Keratinocyte (primary cell): ENCODE measurements at regions not wholly inside any gene's neighbourhood (a gene's known extent, or its start where the extent isn't known, plus 50 kb on each side); places are given as distances from the start of the nearest gene placed in this dataset.

Experiments used
- DNase-seq: peaks from one replicate; pipeline ENCODE4 v3.0.0-alpha.2; 2011; ENCODE audit warnings: low read depth, missing footprints, low spot score
- FAIRE-seq: peaks from 2 replicates; lab custom pipeline; 2011; peaks lifted over from hg19 to GRCh38; lab: Jason Lieb, UNC
- H2AFZ ChIP-seq: 2 replicates; pipeline ENCODE4 v1.6.0; 2012; ENCODE audit warnings: low read length, control low read depth, inconsistent platforms; ENCODE audit not compliant: control insufficient read depth
- H3K27ac ChIP-seq: 2 replicates; pipeline ENCODE4 v1.5.1; 2011; ENCODE audit warnings: low read length; ENCODE audit not compliant: control insufficient read depth, insufficient read depth
- H3K27me3 ChIP-seq: 3 replicates; pipeline ENCODE4 v1.6.0; 2011; ENCODE audit warnings: low read length; ENCODE audit not compliant: control insufficient read depth, insufficient read depth; ENCODE audit errors: extremely low read depth
- H3K36me3 ChIP-seq, 2 experiments: 2 replicates in 1 of 2; 3 replicates in 1 of 2; pipeline ENCODE4 v1.5.1; 2011; ENCODE audit warnings: low read length in 2 of 2, mild to moderate bottlenecking in 1 of 2; ENCODE audit not compliant: control insufficient read depth in 2 of 2, insufficient read depth in 2 of 2; ENCODE audit errors: extremely low read depth in 1 of 2
- H3K4me1 ChIP-seq: 3 replicates; pipeline ENCODE4 v1.5.1; 2011; ENCODE audit warnings: low read length; ENCODE audit not compliant: control insufficient read depth, insufficient read depth; ENCODE audit errors: extremely low read depth
- H3K4me2 ChIP-seq: 3 replicates; pipeline ENCODE4 v1.6.0; 2011; ENCODE audit warnings: low read depth, low read length; ENCODE audit not compliant: control insufficient read depth, insufficient read depth; ENCODE audit errors: extremely low read depth
- H3K4me3 ChIP-seq, 3 experiments: fragments of 200-600 bp in 1 of 3; sonication (generic) in 1 of 3; 2 replicates in 2 of 3; 3 replicates in 1 of 3; pipeline ENCODE4 v1.5.1; 2011 to 2016; ENCODE audit warnings: low read length in 3 of 3, mild to moderate bottlenecking in 3 of 3, control low read depth in 2 of 3, inconsistent platforms in 1 of 3, low read depth in 1 of 3, mixed read lengths in 1 of 3, mixed run types in 1 of 3, moderate library complexity in 1 of 3; ENCODE audit not compliant: control insufficient read depth in 2 of 3, insufficient read depth in 2 of 3; ENCODE audit errors: extremely low read depth in 1 of 3
- H3K79me2 ChIP-seq: 2 replicates; pipeline ENCODE4 v1.6.0; 2012; ENCODE audit warnings: low read length; ENCODE audit not compliant: control insufficient read depth, insufficient read depth
- H3K9ac ChIP-seq: 3 replicates; pipeline ENCODE4 v1.6.0; 2011; ENCODE audit warnings: low read length; ENCODE audit not compliant: control insufficient read depth, insufficient read depth; ENCODE audit errors: extremely low read depth
- H3K9me1 ChIP-seq: 3 replicates; pipeline ENCODE4 v1.6.0; 2011; ENCODE audit warnings: low read length; ENCODE audit not compliant: control insufficient read depth, insufficient read depth; ENCODE audit errors: extremely low read depth
- H3K9me3 ChIP-seq: 2 replicates; pipeline ENCODE4 v1.5.1; 2012; ENCODE audit warnings: low read depth, low read length; ENCODE audit not compliant: control insufficient read depth
- H4K20me1 ChIP-seq: 3 replicates; pipeline ENCODE4 v1.6.0; 2011; ENCODE audit warnings: low read length; ENCODE audit not compliant: control insufficient read depth, insufficient read depth; ENCODE audit errors: extremely low read depth
- EZH2 ChIP-seq: IDR thresholded peaks from one replicate; pipeline ENCODE4 v1.6.1; 2012; ENCODE audit warnings: inconsistent platforms, mild to moderate bottlenecking, low read length, moderate library complexity
- dilution Hi-C: fragments of 300-500 bp; cut with MboI; formaldehyde crosslinking; loops from one replicate; pipeline ENCODE4 v1.7.0; 2020; ENCODE audit warnings: low sequenced_read_pairs; ENCODE audit not compliant: extremely low pct_ligation_motif_present
- TF ChIP-seq, protein P1 (sequence below), 3 experiments: IDR thresholded peaks in 1 of 3; conservative IDR thresholded peaks in 1 of 3; optimal IDR thresholded peaks in 1 of 3; 2 replicates in 2 of 3; 3 replicates in 1 of 3; pipeline versions ENCODE3 to v1.5.1; 2011; ENCODE audit warnings: low read length in 3 of 3, mild to moderate bottlenecking in 3 of 3, moderate library complexity in 2 of 3, control low read depth in 1 of 3, inconsistent platforms in 1 of 3; ENCODE audit not compliant: insufficient read depth in 2 of 3; ENCODE audit errors: extremely low read depth in 1 of 3

DNA sequence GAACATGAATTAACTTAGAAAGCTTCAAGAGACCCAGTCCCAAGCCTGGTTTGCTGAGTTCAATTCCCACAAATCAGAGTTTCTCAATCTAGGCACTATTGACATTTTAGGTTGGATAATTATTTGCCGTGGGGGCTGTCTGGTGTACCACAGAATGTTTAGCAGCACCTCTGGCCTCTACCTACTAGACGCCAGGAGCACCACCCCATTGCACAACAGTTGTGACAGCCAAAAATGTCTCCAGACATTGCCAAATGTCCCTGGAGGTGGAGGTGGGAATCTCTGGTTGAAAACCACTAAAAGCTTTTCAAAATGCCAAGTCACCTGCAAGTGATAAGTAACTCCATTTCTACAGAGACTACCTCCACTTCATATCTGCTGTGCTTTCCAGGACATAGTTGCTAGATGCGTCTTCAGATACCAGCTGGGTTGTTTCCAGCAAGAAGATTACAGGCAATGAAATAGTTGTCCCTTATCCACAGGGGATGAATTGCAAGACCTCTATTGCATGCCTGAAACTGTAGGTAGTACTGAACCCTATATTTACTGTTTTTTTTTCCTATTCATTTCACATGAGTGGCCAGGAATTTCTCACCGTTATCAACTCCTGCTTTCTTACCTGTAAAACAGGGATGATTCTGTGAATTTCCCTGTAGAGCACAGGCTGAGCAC is 554.3 kb downstream of the ZEB2 start:
- FAIRE-seq (no peak), DNase-seq (no peak)
- Histone ChIP-seq H3K9me3 (no peaks in the 10 kb centered on the region), H3K4me3 (no peak overlapping the region), H3K4me1 (peaks cover 7% of the 10 kb centered on the region), H3K9me1 (no peaks in the 10 kb centered on the region), H3K4me2 (no peak overlapping the region), H3K79me2 (no peaks in the 10 kb centered on the region), H3K27ac (no peak overlapping the region), H3K36me3 (no peaks in the 10 kb centered on the region), H4K20me1 (no peaks in the 10 kb centered on the region), H3K27me3 (no peaks in the 10 kb centered on the region), H2AFZ (no peak overlapping the region), H3K9ac (no peak overlapping the region)
- dilution Hi-C loops: no loop called here
- TF ChIP-seq, protein P1, sequence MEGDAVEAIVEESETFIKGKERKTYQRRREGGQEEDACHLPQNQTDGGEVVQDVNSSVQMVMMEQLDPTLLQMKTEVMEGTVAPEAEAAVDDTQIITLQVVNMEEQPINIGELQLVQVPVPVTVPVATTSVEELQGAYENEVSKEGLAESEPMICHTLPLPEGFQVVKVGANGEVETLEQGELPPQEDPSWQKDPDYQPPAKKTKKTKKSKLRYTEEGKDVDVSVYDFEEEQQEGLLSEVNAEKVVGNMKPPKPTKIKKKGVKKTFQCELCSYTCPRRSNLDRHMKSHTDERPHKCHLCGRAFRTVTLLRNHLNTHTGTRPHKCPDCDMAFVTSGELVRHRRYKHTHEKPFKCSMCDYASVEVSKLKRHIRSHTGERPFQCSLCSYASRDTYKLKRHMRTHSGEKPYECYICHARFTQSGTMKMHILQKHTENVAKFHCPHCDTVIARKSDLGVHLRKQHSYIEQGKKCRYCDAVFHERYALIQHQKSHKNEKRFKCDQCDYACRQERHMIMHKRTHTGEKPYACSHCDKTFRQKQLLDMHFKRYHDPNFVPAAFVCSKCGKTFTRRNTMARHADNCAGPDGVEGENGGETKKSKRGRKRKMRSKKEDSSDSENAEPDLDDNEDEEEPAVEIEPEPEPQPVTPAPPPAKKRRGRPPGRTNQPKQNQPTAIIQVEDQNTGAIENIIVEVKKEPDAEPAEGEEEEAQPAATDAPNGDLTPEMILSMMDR (optimal IDR thresholded peaks at IDR 0.05 in 1 of 3, IDR thresholded peaks at IDR 0.05 in 1 of 3, conservative IDR thresholded peaks at IDR 0.05 in 1 of 3; ENCODE audit: extremely low read depth in 1 of 3, insufficient read depth in 2 of 3, low read length in 3 of 3): no peak
- TF ChIP-seq EZH2: no peak

DNA sequence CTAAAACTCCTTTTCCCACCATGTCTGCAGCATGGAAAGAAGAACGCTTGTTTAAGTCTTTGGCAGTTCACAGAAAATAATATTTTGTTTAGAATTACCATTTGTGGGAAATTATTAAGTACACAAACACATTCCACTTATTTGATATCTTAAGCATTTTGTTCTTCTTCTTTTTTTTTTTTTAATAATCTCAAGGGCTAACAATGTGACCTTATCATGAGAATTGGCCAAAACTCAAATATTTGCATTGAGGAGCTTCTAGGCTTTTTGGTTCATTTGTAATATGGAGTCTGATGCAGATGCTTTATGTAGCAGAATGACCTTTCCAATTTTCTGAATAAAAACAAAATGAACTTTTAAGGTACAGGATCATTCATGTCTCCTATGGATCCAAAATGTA is 555.0 kb downstream of the ZEB2 start:
- Histone ChIP-seq H3K36me3 (no peaks in the 10 kb centered on the region), H3K4me3 (no peak overlapping the region), H3K79me2 (no peaks in the 10 kb centered on the region), H3K9me3 (no peaks in the 10 kb centered on the region), H3K27ac (no peak overlapping the region), H3K9me1 (no peaks in the 10 kb centered on the region), H3K9ac (no peak overlapping the region), H3K4me1 (peaks cover 7% of the 10 kb centered on the region), H3K4me2 (no peak overlapping the region), H2AFZ (no peak overlapping the region), H4K20me1 (no peaks in the 10 kb centered on the region), H3K27me3 (no peaks in the 10 kb centered on the region)
- FAIRE-seq (no peak), DNase-seq (no peak)
- dilution Hi-C loops: no loop called here
- TF ChIP-seq, protein P1 (optimal IDR thresholded peaks at IDR 0.05 in 1 of 3, IDR thresholded peaks at IDR 0.05 in 1 of 3, conservative IDR thresholded peaks at IDR 0.05 in 1 of 3; ENCODE audit: extremely low read depth in 1 of 3, insufficient read depth in 2 of 3, low read length in 3 of 3): no peak
- TF ChIP-seq EZH2: no peak
